ENCODE measurements at regions not wholly inside any gene's neighbourhood (a gene's known extent, or its start where the extent isn't known, plus 50 kb on each side); places are given as distances from the start of the nearest gene placed in this dataset.

DNA sequence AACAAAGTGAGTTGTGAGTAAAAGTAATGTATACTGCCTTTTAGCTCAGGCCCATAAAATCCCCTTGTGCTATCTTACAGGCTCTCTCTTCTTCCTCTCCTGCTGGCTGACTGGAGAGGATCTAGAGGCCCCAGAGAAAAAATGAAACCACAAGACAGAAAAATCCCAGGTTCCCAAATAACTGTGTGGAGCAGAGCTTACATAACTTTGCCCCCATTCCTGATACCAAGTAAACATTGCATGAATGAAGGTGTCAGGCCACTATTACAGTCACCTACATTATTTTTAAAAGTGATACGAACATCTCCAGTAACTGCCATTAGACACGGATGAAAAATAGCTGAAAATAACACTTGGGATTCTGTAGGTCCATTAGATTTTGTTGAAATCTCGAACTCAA lies 386.0 kb upstream of the NR5A2 start:
- Histone ChIP-seq H3K4me3 (no peak overlapping the region), H3K36me3 (no peaks in the 10 kb centered on the region), H3K9me3 (no peaks in the 10 kb centered on the region), H3K27me3 (no peaks in the 10 kb centered on the region), H3K4me1 (no peaks in the 10 kb centered on the region), H3K27ac (no peak overlapping the region)
- intact Hi-C loops (cut with DNase I; ENCODE audit: low total_unique reads) = no loop called here
- no peak for DNase-seq
- no peak for TF ChIP-seq CTCF (IDR thresholded peaks at IDR 0.05)

DNA sequence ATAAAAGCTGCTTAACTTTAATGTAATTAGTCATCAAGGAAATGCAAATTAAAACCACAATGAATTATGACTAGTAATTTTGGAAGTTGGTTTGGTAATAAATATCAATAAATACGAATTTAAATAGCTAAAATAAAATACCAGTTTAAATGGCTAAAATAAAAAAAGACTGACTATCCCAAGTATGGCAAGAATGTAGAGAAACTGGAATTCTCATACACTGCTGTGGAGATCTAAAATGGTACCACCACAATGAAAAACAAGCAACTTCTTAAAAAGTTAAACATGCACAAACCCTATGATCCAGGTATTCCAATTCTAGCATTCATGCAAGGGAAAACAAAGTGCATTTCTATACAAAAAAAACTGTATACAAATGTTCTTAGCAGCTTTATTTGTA lies 382.6 kb upstream of the NR5A2 start:
- Histone ChIP-seq H3K36me3 (no peaks in the 10 kb centered on the region), H3K27ac (no peak overlapping the region), H3K4me1 (no peaks in the 10 kb centered on the region), H3K27me3 (no peaks in the 10 kb centered on the region), H3K4me3 (no peak overlapping the region), H3K9me3 (peaks cover 0 to 9% (median 0%) of the 10 kb centered on the region in 3 donors)
- no peak for DNase-seq
- intact Hi-C loops (cut with DNase I; ENCODE audit: low total_unique reads) = no loop called here
- no peak for TF ChIP-seq CTCF (IDR thresholded peaks at IDR 0.05)

GRCh38 chr1:199646761-199647160 lies 380.7 kb upstream of the NR5A2 start:
- TF ChIP-seq CTCF (IDR thresholded peaks at IDR 0.05) = no peak
- no peaks in the 10 kb centered on the region for H3K4me1 ChIP-seq
- H3K27ac ChIP-seq = no peak overlapping the region
- no peaks in the 10 kb centered on the region for H3K36me3 ChIP-seq
- H3K9me3 ChIP-seq = peaks cover 0 to 9% (median 0%) of the 10 kb centered on the region in 3 donors
- H3K27me3 ChIP-seq = no peaks in the 10 kb centered on the region
- no peak for DNase-seq
- no peak overlapping the region for H3K4me3 ChIP-seq
- intact Hi-C loops (cut with DNase I; ENCODE audit: low total_unique reads) = no loop called here

DNA sequence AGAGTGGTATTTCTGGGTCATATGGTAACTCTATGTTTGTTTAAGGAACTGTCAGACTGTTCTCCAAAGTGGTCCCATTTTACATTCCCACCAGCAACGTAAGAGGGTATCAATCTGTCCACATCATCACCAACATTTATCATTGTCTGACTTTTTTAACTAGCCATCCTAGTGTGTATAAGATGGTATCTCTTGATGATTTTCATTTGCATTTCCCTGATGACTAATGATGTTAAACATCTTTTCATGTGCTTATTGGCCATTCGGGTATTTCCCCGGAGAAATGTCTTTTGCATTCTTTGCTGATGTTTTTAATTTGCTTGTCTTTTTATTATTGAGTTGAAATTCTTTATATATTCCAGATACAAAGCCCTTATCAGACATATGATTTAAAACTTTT lies 370.1 kb upstream of the NR5A2 start:
- Histone ChIP-seq H3K4me1 (no peaks in the 10 kb centered on the region), H3K4me3 (no peak overlapping the region), H3K36me3 (no peaks in the 10 kb centered on the region), H3K27me3 (no peaks in the 10 kb centered on the region), H3K27ac (no peak overlapping the region), H3K9me3 (no peaks in the 10 kb centered on the region)
- intact Hi-C loops (cut with DNase I; ENCODE audit: low total_unique reads) = no loop called here
- DNase-seq = no peak
- no peak for TF ChIP-seq CTCF (IDR thresholded peaks at IDR 0.05)

DNA sequence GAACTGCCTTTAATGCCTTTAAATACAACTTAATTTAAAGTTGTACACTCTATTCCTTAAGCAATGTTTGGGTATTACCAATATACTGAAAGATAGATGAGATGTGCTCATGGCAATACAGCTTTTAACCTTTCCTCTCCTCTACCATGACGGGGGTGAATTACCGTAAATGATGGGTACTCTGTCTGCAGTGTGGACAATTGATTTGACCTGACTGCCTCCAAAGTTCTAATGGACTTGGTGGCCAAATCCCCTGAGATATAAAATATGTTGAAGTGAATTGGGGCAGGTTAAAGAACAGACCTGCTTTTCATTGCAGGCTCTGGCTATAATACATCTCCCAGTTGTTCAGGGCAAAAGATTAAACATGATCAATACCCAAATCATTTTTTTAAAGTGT lies 367.4 kb upstream of the NR5A2 start:
- no peak for DNase-seq
- no peaks in the 10 kb centered on the region for H3K4me1 ChIP-seq
- intact Hi-C loops (cut with DNase I; ENCODE audit: low total_unique reads) = no loop called here
- no peak for TF ChIP-seq CTCF (IDR thresholded peaks at IDR 0.05)
- H3K27me3 ChIP-seq = no peaks in the 10 kb centered on the region
- no peak overlapping the region for H3K27ac ChIP-seq
- no peaks in the 10 kb centered on the region for H3K9me3 ChIP-seq
- no peak overlapping the region for H3K4me3 ChIP-seq
- H3K36me3 ChIP-seq = no peaks in the 10 kb centered on the region

DNA sequence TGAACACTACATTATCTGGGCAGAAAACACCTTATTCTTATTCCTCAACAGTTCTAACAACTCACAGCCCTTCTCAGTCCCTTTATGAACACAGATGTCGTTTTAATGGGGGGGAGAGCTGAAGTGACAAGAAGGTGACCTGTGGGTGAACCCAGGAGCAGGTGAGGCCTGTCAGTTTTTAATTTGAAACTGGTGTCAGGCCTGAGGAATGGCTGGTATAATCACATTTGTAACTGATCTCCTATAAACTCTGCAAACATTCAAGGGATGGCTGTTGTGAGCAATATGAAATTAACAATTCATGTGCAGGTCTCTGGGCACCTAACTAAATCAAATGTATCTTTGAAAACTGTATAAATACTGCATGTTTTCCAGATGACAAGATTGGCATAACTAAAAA lies 362.1 kb upstream of the NR5A2 start:
- no peaks in the 10 kb centered on the region for H3K36me3 ChIP-seq
- H3K27me3 ChIP-seq = no peaks in the 10 kb centered on the region
- intact Hi-C loops (cut with DNase I; ENCODE audit: low total_unique reads) = no loop called here
- H3K4me1 ChIP-seq = no peaks in the 10 kb centered on the region
- no peaks in the 10 kb centered on the region for H3K9me3 ChIP-seq
- TF ChIP-seq CTCF (IDR thresholded peaks at IDR 0.05) = no peak
- DNase-seq = no peak
- H3K27ac ChIP-seq = no peak overlapping the region
- no peak overlapping the region for H3K4me3 ChIP-seq

Measured in tibial artery (tissue), 4 donors.